Motor neuron (in vitro differentiated cells): ENCODE measurements at regions not wholly inside any gene's neighbourhood (a gene's known extent, or its start where the extent isn't known, plus 50 kb on each side); places are given as distances from the start of the nearest gene placed in this dataset.

Experiments used
- ATAC-seq, 8 experiments: fragments of 200-7000 bp; cut with Tn5 transposase; replicated peaks in 6 of 8; 2 replicates each; pipeline ENCODE4 v1.8.0; 2021; ENCODE audit warnings: mild to moderate bottlenecking in 8 of 8, moderate library complexity in 8 of 8
- H3K27ac ChIP-seq, 2 donors: fragments of 250-450 bp; sonication (Bioruptor Pico); 2 replicates each; pipeline ENCODE4 v1.9.0; 2021; ENCODE audit warnings: antibody characterized with exemption in 2 of 2, mild to moderate bottlenecking in 2 of 2, moderate library complexity in 1 of 2
- H3K4me1 ChIP-seq, 2 donors: fragments of 250-450 bp; sonication (Bioruptor Pico); replicated peaks in 1 of 2; 2 replicates each; pipeline ENCODE4 v1.6.1; 2021; ENCODE audit warnings: antibody characterized with exemption in 2 of 2, mild to moderate bottlenecking in 2 of 2, moderate library complexity in 1 of 2
- H3K4me3 ChIP-seq, 5 donors: fragments of 250-450 bp; sonication (Bioruptor Pico); 2 replicates each; pipeline ENCODE4 v1.9.0; 2021; ENCODE audit warnings: antibody characterized with exemption in 5 of 5, mild to moderate bottlenecking in 5 of 5, moderate library complexity in 4 of 5
- WGBS, 10 experiments: fragments of 450-650 bp; shearing (Covaris generic); methylation state at CpG; one replicate each; pipeline ENCODE4 v1.0.0; 2022; 5-methylcytosine and 5-hydroxymethylcytosine counted together
- in situ Hi-C, 9 experiments: fragments of 400-800 bp; cut with MboI; loops; one replicate each; pipeline ENCODE4 v1.15.0; 2021; ENCODE audit warnings: low sequenced_read_pairs in 9 of 9, low pct_unique_long_range_greater_than_20kb in 2 of 9; ENCODE audit not compliant: unreplicated experiment in 9 of 9

GRCh38 chr1:60234776-60235175 lies 161.2 kb upstream of the C1orf87 start:
- WGBS, 10 experiments: 0 to 100% (median 77%) methylated on average over 1 to 2 of the region's 2 CpGs; no CpG with 5 or more reads in 1 of the 10 experiments
- peaks cover 0 to 11% of the 10 kb centered on the region in 2 donors for H3K4me1 ChIP-seq
- in situ Hi-C loops: no loop called here
- H3K4me3 ChIP-seq: no peak overlapping the region
- H3K27ac ChIP-seq: no peak overlapping the region
- ATAC-seq: no peak

- H3K4me1 ChIP-seq: peaks cover 0 to 6% of the 10 kb centered on the region in 2 donors
- no peak overlapping the region for H3K4me3 ChIP-seq
- in situ Hi-C loops: no loop called here
- no peak for ATAC-seq
- H3K27ac ChIP-seq: no peak overlapping the region
Measured at GRCh38 chr1:60229821-60230220, 156.3 kb upstream of the C1orf87 start.

GRCh38 chr1:60228041-60228491 lies 154.5 kb upstream of the C1orf87 start:
- H3K27ac ChIP-seq: no peak overlapping the region
- peaks cover 4 to 16% of the 10 kb centered on the region in 2 donors for H3K4me1 ChIP-seq
- WGBS, 10 experiments: 0 to 100% (median 83%) methylated on average over 1 of the region's 1 CpG; no CpG with 5 or more reads in 1 of the 10 experiments
- no peak overlapping the region for H3K4me3 ChIP-seq
- in situ Hi-C loops: no loop called here
- no peak for ATAC-seq

GRCh38 chr1:60227601-60228000 lies 154.0 kb upstream of the C1orf87 start:
- ATAC-seq: no peak
- Histone ChIP-seq H3K4me1 (peaks cover 7 to 19% of the 10 kb centered on the region in 2 donors), H3K27ac (no peak overlapping the region), H3K4me3 (no peak overlapping the region)
- in situ Hi-C loops: no loop called here

- no peak for ATAC-seq
- peaks cover 16 to 35% of the 10 kb centered on the region in 2 donors for H3K4me1 ChIP-seq
- H3K27ac ChIP-seq: no peak overlapping the region
- WGBS, 10 experiments: 33 to 91% (median 70%) methylated on average over 1 to 3 of the region's 3 CpGs; no CpG with 5 or more reads in 1 of the 10 experiments
- H3K4me3 ChIP-seq: no peak overlapping the region
- in situ Hi-C loops: no loop called here
Measured at GRCh38 chr1:60225486-60225885, 151.9 kb upstream of the C1orf87 start.

- H3K27ac ChIP-seq: no peak overlapping the region
- 86 to 100% (median 94%) methylated on average over 1 to 3 of the region's 3 CpGs; no CpG with 5 or more reads in 1 of the 10 experiments for WGBS, 10 experiments
- in situ Hi-C loops: no loop called here
- peaks cover 16 to 31% of the 10 kb centered on the region in 2 donors for H3K4me1 ChIP-seq
- no peak for ATAC-seq
- H3K4me3 ChIP-seq: no peak overlapping the region
Measured at GRCh38 chr1:60224523-60224922, 151.0 kb upstream of the C1orf87 start.

GRCh38 chr1:60223158-60223557 lies 149.6 kb upstream of the C1orf87 start:
- in situ Hi-C loops: no loop called here
- Histone ChIP-seq H3K27ac (peak overlapping the region in 1 of 2 donors; percentile 73), H3K4me1 (peaks cover 16 to 31% of the 10 kb centered on the region in 2 donors), H3K4me3 (no peak overlapping the region)
- peak in 4 of 8 experiments; percentile 15 to 32 (median 22) for ATAC-seq
- 28 to 73% (median 55%) methylated on average over 4 to 5 of the region's 5 CpGs; no CpG with 5 or more reads in 1 of the 10 experiments for WGBS, 10 experiments

GRCh38 chr1:60222360-60223115 lies 149.0 kb upstream of the C1orf87 start:
- 22 to 75% (median 57%) methylated on average over 3 to 11 of the region's 11 CpGs for WGBS, 10 experiments
- peak overlapping the region; percentile 61 to 73 for H3K27ac ChIP-seq
- in situ Hi-C loops: no loop called here
- no peak overlapping the region for H3K4me3 ChIP-seq
- peak in 5 of 8 experiments; percentile 91 to 98 (median 97) for ATAC-seq
- peaks cover 16 to 31% of the 10 kb centered on the region in 2 donors for H3K4me1 ChIP-seq

- Histone ChIP-seq H3K4me1 (peaks cover 0 to 5% of the 10 kb centered on the region in 2 donors), H3K27ac (no peak overlapping the region), H3K4me3 (no peak overlapping the region)
- ATAC-seq: peak in 1 of 8 experiments; percentile 37
- in situ Hi-C loops: no loop called here
- 0 to 78% (median 67%) methylated on average over 1 to 5 of the region's 5 CpGs; no CpG with 5 or more reads in 1 of the 10 experiments for WGBS, 10 experiments
Measured at GRCh38 chr1:60213253-60213652, 139.7 kb upstream of the C1orf87 start.

- 83 to 100% (median 100%) methylated on average over 1 of the region's 1 CpG; no CpG with 5 or more reads in 2 of the 10 experiments for WGBS, 10 experiments
- no peak for ATAC-seq
- in situ Hi-C loops: no loop called here
Measured at GRCh38 chr1:60196026-60196425, 122.5 kb upstream of the C1orf87 start.

GRCh38 chr1:60185684-60186083 lies 112.1 kb upstream of the C1orf87 start:
- WGBS, 10 experiments: 0 to 44% (median 25%) methylated on average over 1 of the region's 1 CpG; no CpG with 5 or more reads in 4 of the 10 experiments
- no peak for ATAC-seq
- Histone ChIP-seq H3K27ac (no peak overlapping the region), H3K4me3 (no peak overlapping the region), H3K4me1 (no peaks in the 10 kb centered on the region)
- in situ Hi-C loops: no loop called here

More at GRCh38 chr1:60196026-60196425, 122.5 kb upstream of the C1orf87 start:
- Histone ChIP-seq H3K4me3 (no peak overlapping the region), H3K4me1 (no peaks in the 10 kb centered on the region), H3K27ac (no peak overlapping the region)

GRCh38 chr1:60184521-60184920 lies 111.0 kb upstream of the C1orf87 start:
- ATAC-seq: no peak
- WGBS, 10 experiments: 83 to 100% (median 85%) methylated on average over 1 to 2 of the region's 2 CpGs; no CpG with 5 or more reads in 5 of the 10 experiments
- Histone ChIP-seq H3K4me3 (no peak overlapping the region), H3K27ac (no peak overlapping the region), H3K4me1 (no peaks in the 10 kb centered on the region)
- in situ Hi-C loops: no loop called here

GRCh38 chr1:60173729-60174505 lies 100.3 kb upstream of the C1orf87 start:
- WGBS, 10 experiments: 53 to 90% (median 85%) methylated on average over 1 to 3 of the region's 3 CpGs; no CpG with 5 or more reads in 2 of the 10 experiments
- in situ Hi-C loops: loop anchor here in 1 of 9 experiments (25.0 kb wide), 1 partner anchor 863 kb away; no protein-coding TSS in a partner anchor

More at GRCh38 chr1:60173729-60174505, 100.3 kb upstream of the C1orf87 start:
- Histone ChIP-seq H3K4me3 (no peak overlapping the region), H3K27ac (no peak overlapping the region), H3K4me1 (peaks cover 0 to 14% of the 10 kb centered on the region in 2 donors)
- no peak for ATAC-seq
